HG03064 (cell line): ENCODE measurements at regions not wholly inside any gene's neighbourhood (a gene's known extent, or its start where the extent isn't known, plus 50 kb on each side); places are given as distances from the start of the nearest gene placed in this dataset.
"Not testable (repeated sequence)": the region's sequence is repeated elsewhere in the genome, so short reads cannot be mapped to it uniquely, and the experiment has no call there.

Experiments used
- ATAC-seq: cut with Tn5 transposase; IDR thresholded peaks from one replicate; pipeline ENCODE4 v1.9.1; 2021; ENCODE audit warnings: low read depth; ENCODE audit not compliant: unreplicated experiment

- ATAC-seq: not testable (repeated sequence)
Observed at GRCh38 chr2:111385226-111385957, 264.7 kb downstream of the BCL2L11 start.

GRCh38 chr2:111390605-111391004 is 269.9 kb downstream of the BCL2L11 start:
- ATAC-seq: not testable (repeated sequence)

GRCh38 chr2:111395350-111396128 is 274.8 kb downstream of the BCL2L11 start:
- not testable (repeated sequence) for ATAC-seq

DNA sequence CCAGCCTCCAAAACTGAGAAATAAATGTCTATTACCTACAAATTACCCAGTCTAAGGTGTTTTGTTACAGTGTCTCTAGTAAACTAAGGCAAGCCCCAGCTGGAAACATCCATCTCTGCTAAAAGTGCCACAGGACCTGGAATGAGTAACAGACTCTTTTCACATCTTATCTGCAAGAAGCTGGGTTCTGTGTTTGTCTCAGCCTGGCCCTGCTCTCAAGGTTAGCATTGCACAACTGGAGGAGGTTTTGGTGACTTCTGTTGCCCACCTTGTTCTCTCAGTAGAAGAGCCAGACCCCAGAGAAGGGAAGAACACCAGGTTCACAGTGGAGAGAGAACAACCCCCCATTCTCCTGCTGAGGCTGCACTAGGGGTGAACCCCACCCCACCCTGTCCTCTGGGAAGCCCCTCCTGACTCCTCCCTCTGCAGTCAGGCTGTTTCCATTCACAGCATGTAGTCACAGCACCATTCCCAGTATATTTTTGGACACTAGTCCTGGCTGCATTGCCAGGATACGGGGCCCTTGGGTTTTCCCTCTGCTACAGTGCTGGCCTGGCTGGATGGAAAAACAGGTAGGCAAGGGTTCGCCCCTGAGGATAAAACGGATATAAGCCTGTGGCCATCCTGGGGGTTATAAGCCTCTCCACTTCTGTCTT is 280.0 kb downstream of the BCL2L11 start:
- ATAC-seq: not testable (repeated sequence)

- not testable (repeated sequence) for ATAC-seq
Observed at GRCh38 chr2:111401270-111402140, 280.8 kb downstream of the BCL2L11 start.

DNA sequence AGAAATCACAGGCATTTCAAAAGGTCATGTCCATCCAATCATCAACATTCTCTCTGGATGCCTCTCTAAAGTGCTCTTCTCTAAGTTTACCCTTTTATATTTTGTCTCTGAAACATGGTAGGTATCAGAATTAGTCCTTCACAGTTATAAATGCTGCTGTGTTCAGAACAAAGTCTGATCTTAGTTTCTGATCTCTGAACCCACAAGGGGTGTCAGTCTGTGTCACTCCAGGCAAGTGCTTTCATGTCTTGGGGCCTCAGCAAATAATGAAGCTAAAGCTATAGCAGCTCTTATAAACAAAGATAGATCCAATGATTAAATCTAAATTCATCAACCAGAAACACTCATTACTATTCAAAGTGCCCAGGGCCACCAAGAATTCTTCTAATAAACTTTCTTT is 281.7 kb downstream of the BCL2L11 start:
- ATAC-seq: not testable (repeated sequence)

GRCh38 chr2:111403287-111403686 is 282.6 kb downstream of the BCL2L11 start:
- not testable (repeated sequence) for ATAC-seq

- not testable (repeated sequence) for ATAC-seq
Observed at GRCh38 chr2:111406616-111407015, 285.9 kb downstream of the BCL2L11 start.

- ATAC-seq: not testable (repeated sequence)
Observed at GRCh38 chr2:111407632-111408194, 287.0 kb downstream of the BCL2L11 start.

- not testable (repeated sequence) for ATAC-seq
Observed at GRCh38 chr2:111410868-111411406, 290.2 kb downstream of the BCL2L11 start.

- not testable (repeated sequence) for ATAC-seq
Observed at GRCh38 chr2:111411867-111412681, 291.4 kb downstream of the BCL2L11 start.

DNA sequence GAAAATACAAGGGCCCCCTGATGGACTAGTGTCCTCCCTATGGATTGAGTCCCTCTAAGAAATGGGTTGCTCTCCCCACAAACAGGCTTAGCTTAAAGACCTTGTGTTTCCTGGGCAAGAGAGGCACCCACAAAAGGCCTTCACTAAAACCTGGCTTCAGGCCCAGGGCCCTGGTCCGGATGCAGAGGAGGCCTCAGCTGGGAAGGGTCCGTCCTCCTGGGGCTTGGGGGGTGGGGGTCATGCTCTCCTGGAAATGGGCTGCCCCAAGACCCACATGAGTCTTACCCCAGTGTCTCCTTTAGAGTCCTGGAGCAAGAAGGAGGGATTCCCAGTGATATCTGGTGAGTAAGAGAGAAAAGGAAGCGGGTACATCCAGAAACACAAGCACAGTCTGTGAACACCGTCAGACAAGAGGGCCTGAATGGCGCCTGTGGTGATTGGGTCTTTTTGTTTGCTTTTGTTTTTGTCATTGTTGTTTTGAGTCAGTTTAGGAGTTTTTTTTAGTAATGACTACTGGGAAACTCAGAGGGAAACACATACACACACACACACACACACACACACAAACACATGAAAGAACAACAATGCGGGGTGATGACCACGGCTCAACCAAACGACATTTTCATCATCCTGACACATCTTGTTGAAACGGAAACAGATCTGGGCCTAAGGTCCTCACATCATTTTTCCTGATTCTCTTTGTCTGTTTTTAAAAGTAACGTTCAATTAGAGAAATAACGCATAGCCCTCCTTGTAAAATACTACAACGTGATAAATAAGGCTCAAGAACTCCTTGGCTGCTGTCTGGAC is 292.3 kb downstream of the BCL2L11 start:
- ATAC-seq: not testable (repeated sequence)

GRCh38 chr2:111413950-111414349 is 293.2 kb downstream of the BCL2L11 start:
- ATAC-seq: not testable (repeated sequence)

DNA sequence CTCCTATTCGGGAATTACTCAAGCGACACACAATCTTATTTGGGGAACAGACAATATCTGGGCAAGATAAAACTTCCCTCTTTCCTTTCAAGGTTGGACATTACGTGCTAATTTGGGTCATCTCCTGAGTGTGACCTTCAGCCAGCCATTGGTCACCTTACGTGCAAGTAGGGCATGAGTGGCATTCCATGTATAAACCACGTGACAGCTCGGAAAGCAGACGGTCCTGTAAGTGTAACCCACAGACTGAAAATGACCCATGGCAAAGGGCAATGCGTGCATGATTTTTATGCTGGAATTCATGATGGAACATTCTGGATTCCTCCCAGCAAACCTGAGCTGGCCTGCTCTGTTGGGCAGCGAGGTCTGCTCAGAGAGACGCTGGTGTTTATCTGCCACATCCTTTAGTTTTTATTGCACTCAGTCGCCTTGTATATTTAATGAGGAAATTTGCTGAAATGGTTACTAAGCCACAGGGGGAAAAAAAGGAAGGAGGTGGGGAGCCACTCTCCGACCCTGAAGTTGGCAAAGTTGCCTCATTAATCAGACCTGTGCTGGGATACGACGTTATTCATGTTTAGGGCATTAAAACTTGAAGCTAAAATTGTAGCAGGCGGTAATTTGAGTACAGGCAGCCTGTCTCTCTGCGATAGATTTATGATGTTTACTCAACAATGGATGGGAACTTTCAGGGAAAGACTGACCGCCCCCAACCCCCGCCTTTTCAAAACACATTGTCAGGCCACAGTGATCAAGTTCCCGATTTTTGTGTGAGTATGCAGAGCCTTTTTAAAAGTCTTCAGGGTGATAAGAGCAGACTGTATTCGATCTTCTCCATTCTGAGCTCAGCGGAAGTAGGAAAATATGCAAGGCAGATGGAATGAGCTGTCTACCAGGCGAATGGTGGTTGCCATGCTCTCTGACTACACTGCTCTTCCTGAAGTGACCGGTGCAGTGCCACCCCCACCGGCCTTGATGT is 295.3 kb downstream of the BCL2L11 start:
- ATAC-seq: not testable (repeated sequence)

DNA sequence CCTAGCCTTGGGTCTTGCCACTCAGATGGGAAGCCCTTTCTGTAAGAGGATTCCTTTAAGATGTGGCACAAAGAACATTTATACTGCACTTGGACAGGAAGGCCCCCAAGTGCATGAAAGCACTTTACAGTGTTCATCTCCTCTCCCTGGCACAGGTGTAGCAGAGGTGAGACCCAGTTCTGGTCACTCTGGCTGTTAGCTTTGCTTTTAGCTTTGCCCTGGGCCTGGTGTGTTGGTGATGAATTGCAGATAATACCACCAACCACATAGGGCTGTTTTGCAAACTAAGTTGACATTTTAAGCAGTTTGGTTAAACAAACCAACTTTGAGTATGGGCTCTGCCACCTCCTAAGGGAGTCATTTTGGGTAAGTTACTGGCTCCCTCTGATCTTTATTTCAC is 296.3 kb downstream of the BCL2L11 start:
- not testable (repeated sequence) for ATAC-seq

GRCh38 chr2:111418091-111418875 is 297.6 kb downstream of the BCL2L11 start:
- ATAC-seq: not testable (repeated sequence)
